GM18498 (cell line): ENCODE measurements at regions not wholly inside any gene's neighbourhood (a gene's known extent, or its start where the extent isn't known, plus 50 kb on each side); places are given as distances from the start of the nearest gene placed in this dataset.
"Not testable (repeated sequence)": the region's sequence is repeated elsewhere in the genome, so short reads cannot be mapped to it uniquely, and the experiment has no call there.

Experiments
- ATAC-seq: cut with Tn5 transposase; IDR thresholded peaks from one replicate; pipeline ENCODE4 v1.9.1; 2021; ENCODE audit warnings: mild to moderate bottlenecking, moderate library complexity; ENCODE audit not compliant: unreplicated experiment

DNA sequence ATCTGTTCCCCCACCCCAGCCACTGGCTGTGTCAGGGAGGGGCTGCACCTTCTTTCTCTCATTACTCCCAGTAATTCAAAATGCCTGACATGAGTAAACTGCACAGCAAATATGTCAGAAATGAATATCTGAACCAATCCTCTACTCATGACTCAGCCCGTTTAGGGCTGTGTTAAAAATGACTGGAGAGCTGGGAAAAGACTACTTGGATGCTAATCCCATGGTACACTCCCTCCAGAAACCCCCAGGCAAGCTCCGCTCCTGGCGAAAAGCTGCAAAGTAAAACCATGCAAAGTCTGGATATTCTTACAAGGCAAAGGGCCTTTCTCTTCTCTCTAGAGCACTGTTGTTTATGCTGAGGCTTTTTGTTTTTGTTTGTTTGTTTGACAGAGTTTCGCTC, 448.1 kb upstream of the DYNLRB2 start:
- no peak for ATAC-seq

DNA sequence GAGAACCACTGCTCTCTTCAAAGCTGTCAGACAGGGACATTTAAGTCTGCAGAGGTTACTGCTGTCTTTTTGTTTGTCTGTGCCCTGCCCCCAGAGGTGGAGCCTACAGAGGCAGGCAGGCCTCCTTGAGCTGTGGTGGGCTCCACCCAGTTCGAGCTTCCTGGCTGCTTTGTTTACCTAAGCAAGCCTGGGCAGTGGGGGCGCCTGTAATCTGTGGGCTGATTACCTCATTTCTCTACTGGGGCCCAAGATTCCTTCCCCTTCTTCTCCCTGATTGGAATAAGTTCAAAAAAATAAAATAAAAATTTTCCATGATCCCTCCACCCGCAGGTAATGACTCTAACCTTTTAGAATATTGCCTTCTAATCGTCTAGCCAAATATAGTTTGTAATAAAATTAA, 449.3 kb upstream of the DYNLRB2 start:
- not testable (repeated sequence) for ATAC-seq

DNA sequence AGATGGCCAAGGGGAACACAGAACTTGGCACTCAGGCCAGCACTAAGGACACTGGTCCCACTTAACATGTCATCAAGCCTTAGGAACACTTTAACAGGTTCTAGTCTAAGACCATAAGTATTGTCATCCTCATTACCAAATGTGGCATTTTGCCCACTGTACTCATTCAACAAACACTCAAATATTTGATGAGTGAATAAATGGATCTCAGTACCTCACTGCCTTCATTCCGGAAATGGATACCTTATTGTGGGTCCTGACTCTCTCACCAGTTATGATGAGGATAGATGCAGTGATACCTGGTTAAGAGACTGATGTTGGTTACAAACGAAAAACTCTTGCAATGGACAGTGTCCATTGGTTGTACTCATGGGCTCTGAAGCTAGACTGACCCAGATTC, 455.2 kb upstream of the DYNLRB2 start:
- ATAC-seq, result no peak

DNA sequence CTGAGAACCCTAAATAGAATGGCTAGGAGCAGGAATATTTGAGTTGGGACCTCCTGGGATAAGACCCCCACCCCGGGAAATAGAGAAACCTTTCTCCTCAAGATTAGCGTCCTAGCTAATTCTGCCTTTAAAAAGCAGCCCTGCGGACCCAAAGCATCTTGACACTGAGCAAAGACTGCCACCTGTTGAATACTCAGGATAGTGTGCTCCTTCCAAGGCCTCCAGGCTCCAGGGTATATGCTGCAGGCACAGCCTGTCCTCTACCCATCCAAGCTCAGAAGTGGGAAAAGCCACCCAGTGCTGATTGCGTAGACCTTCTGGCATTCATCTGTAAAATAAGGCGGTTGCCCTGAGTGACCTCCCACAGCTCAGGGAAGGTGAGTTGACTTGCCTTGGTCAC, 456.2 kb upstream of the DYNLRB2 start:
- no peak for ATAC-seq

DNA sequence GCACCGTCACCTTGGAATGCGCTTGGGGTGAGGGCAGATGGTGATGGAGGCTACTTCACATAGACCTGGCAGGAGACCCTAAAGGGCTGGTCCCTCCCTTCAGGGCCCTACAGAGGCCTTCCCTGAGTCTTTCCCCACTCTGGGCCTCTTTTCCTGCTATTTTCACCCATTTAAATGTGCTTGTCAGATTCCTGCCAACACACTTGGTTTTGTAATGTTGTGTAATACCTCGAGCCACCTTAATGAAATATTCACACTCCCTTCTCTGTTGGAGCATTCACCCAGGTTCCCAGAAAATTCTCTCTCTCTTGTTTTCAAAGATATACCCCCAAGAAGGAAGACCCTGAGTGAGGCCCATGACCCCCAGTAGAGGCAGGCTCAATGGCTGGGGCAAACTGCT, 456.6 kb upstream of the DYNLRB2 start:
- ATAC-seq, result no peak

DNA sequence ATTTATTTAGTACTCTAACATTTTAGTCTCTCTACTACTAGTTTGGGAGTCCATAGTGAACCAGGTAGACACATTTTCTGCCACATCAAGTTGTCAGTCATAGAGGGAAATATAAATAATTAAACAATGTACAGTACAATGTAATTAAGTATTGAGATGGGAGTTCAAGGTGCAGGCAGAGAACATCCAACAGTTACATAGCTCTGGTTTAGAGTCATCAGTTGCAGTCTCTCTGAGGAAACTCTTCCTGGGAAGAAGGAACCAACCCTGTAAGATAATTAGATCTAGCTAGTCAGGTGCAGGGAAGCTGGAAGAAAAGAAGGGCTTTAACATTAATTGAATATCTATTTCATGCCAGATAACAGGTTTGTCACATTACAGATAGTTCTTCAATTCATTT, 457.9 kb upstream of the DYNLRB2 start:
- no peak for ATAC-seq

DNA sequence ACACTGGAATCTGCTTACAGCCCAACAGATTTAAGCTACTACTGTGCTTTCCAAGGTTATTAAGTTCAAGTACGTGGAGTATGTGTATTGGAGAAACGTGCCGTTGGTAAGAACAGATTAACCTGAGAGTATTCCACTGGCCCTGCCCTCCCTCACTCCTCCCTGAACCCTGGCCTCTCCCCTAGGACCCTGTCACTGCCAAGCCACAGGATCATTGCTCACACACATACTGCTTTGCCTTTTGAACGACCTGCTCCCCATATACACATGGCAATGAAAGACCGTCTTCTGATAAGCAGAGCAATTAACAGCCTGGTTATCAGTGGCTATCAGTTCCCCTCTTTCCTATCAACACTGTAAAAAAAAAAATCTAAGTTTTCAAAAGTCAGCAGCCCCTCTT, 458.9 kb upstream of the DYNLRB2 start:
- no peak for ATAC-seq

DNA sequence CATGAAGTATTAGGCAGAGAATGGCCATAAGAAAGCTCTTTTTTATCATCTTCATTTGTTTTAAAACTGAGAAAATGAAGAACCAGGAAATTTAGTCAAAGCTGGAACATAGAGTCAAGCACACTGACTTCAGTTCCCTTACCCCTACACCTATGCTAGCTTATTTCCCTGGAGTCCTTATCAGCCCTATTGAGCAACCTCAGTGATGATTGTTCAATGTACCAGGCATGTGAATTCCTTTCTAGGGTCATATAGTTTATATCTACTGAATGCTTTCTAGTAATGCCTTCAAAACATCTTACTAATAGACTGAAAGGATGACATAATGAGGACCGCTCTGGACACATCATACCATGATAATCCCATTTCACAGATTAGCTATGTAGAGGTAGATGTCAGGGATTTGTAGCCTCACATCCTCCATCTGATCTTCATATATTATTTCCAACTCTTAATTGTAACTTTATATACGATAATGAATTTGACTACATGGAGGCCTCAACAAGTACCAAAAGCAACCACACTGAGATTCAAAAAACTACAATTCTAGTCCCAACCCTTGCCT, 460.4 kb upstream of the DYNLRB2 start:
- ATAC-seq, result no peak

DNA sequence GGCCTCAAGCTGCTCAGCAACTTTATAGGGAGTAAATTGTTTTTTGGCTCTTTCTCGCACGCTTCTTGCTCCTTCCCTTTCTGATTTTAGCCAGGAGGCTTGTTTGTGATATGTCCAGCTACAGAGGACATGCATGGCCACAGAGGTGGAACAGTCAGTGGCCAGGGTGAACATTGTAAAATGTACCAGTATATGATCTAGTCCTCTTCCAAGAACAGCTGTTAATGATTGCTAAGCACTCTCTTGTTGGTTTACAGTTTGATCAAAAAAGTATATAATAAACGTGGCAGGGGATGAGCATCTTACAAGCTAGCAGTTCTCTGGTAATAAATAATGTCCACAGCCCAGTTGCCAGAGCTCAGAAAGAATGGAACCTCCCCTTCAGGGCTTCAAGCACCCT, 461.7 kb upstream of the DYNLRB2 start:
- no peak for ATAC-seq

DNA sequence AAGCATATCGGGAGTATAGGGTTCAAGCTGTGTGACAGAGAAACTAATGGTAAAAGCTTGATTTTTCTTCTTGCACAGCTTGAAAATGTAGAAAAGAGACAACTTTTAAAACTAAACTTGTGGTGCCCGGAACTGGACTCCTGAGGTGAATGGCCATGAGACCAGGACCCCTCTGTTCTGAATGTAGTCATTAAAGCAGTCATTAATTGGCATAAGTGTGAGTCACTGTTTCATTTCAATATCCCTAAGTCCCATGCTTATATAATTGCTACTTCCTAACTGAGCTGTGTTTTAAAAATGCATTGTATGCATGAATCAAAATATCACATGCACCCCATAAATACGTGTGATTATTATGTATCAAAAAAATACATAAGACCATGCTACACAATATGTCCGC, 463.1 kb upstream of the DYNLRB2 start:
- no peak for ATAC-seq

DNA sequence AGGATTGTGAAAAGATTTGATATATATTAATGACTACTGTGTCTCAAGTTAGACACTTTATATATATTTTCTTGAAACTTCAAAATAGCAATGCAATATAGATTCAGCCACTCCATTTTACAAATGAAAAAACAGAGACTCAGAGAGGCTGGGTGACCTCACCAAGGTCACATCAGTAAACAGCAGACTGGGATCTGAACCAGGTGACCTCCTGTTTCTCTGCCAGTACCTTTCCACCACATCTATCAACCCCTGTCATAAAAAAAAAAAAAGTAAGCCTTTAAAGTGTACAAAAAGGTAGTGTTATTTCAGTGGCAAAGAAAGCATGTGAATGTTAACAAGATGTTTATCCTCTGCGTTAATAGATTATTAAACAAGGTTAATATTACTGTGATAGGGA, 466.5 kb upstream of the DYNLRB2 start:
- no peak for ATAC-seq

DNA sequence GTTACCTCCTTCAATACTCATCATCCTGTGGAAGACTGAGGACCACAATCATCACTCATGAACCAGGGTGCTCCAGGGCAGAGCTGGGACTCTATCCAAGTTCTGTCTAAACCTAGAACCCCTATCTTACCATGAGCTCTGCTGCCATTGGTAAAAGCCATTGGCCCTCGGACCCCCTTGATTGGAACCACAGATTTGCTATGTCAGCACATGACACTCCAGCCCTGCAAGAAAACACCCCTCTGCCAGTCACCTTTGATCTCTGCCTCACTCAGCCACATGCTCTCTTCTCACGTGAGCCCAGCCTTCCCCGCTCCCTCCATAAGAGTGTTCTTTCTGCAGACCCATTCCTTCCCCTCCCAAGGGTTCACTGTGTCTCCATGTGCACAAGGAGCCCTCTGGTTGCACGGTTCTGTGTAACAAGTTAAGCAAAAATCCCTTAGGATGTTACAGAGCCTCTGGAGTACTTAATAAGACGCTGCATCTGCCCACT, 468.8 kb upstream of the DYNLRB2 start:
- ATAC-seq, result no peak

DNA sequence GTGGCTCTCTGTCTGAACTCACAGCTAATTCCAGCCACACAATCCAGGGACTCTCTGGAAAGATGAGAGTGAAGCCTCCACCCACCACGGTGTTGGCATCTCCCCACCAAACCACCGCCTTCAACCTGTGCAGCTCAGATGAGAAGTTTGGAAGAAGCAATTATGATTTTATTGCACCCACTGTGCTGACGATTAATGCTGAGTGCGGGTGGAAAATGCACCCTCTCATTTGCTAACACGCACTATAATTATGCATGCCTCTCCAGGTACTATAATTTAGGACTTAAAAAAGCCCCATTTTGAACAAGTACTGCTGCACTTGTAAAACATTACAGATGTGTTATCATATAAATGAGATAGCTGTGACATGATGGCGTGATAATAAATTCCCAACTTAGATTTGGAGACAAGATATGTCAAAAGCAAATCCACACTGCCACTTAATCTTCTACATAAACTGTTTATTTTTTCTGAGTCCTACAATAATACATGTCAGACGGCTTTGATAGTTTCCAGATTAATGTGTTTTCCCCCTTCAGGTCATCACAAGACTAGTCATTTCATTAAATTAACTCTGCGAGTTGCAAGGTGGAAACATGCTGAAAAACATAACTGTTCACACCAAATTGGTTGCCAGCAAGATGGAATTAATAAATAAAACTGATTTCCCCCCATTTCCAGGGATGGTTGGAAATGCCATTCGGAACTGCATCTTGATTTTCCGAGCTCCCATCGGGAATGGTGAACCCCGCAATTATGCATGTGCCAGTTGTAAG, 466.5 kb upstream of the MAF start:
- no peak for ATAC-seq

DNA sequence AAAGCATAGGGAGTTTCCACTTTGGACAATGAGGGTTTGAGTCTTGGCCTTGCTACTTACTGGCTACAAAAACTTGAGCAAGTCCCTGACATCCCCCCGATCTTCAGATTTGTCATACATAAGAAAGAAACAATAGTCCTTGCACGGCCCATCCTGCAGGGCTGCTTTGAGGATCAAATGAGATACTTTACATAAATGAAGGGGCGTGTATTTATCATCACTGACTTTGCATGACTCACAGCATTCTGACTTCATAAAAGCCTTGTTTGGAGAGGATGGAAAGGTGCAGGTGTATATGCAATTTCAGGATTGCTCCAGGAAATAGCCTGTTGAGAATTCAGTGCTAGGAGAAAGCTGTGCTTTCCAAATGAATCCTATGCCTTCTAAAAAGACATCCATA, 465.0 kb upstream of the MAF start:
- ATAC-seq, result no peak

DNA sequence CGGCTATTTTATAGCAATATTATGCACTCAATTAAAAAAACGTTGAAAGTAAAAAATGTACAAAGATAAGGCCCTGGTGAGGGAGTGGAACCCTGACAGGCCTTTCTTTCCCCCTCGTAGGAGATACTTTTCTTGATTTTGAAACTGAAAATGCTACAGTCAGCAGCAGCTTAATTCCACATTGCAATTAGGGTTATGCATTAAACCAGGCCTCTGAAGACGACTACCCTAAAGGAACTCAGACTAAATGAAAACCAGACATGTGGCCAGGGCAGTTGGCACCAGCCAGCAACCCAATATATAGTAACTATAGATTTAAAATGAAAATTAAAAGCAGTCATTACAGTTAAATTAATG, 463.2 kb upstream of the MAF start:
- ATAC-seq, result no peak

DNA sequence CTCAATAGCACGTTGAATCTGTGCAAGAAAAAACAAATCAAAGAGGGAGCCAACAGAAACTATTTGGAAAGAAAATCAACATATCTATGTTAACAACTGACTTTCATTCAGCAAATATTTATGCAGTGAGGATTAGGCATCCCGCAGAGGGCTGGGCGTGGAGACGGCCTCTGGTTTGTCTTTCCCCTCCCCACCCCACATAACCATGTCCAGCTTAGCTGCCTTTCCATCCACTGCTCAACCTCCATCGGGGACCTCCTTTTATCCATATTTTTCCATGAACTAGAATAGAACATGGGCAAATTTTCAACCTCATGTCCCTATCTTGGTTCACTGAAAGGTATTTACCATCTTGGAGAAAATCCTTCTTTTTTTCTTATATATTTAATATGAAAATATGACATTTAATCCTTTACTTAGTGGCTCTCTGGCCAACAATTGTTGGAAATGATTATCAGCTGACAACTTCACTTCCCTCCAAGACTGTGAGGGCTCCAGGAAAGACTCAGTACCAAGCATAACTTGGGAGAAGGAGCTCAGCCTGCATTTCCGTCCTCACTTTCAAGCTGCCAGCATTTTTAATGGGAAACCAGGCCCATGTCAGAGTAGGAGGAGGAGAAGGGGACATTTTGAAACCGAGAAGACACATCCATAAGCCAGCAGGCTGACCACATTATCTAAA, 462.6 kb upstream of the MAF start:
- no peak for ATAC-seq

DNA sequence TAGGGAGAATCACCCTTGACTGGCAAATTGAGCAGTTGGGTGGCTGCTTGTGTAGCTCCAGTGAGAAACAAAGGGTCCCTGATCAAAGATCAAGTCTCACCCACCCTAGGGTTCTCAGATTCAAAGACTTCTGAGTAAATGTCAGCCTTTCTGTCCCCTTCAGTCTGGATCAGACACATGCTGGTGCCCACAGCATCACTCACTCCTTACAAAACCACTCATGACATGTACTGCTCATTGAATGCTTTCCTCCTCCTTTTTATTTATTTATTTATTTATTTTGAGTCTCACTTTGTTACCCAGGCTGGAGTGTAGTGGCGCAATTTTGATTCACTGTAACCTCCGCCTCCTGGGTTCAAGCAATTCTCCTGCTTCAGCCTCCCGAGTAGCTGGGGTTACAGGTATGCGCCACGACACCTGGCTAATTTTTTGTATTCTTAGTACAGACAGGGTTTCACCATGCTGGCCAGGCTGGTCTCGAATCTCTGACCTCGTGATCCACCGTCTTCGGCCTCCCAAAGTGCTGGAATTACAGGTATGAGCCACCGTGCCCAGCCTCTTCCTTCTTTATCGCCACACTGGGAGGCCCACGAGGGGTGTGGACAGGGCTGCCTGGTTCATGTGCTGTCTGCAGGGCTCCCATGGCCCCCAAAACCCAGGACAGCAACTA, 462.0 kb upstream of the MAF start:
- no peak for ATAC-seq

DNA sequence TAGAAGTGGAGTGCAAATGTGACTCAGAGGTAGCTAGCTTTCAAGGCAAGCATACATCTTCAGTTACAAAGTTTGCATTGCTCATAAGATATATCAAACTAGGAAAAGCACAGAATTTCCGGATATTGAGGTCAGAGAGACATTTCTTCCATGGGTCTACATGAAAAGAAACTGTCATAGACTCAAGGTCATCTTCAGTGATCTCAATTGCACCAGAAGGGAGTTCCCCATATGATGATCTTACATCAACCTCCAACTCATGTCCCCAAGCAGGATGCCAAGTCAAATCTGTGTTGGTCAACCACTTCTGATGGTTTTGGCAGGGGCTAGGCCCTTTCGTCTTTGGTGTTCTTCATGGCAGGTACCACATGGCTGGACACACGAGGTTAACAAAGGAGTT, 459.9 kb upstream of the MAF start:
- no peak for ATAC-seq

DNA sequence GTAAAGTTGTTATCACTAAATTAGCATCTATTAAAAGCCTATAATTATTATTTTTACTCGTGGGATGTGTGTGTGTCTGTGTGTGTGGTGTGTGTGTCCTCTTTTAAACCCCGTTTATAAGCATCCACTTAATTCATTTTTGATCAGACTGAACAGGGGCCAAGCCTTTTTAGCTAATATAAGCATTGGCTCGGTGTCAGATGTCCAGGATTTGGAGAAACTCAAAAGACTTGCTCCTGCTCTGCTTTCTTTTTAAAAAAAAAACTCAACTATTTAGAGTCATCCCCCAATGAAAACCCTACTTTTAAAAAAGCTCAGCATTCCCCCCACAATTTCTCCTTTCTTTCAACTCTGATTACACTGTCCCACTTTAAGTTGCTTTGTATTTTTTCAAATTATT, 459.3 kb upstream of the MAF start:
- ATAC-seq, result no peak

DNA sequence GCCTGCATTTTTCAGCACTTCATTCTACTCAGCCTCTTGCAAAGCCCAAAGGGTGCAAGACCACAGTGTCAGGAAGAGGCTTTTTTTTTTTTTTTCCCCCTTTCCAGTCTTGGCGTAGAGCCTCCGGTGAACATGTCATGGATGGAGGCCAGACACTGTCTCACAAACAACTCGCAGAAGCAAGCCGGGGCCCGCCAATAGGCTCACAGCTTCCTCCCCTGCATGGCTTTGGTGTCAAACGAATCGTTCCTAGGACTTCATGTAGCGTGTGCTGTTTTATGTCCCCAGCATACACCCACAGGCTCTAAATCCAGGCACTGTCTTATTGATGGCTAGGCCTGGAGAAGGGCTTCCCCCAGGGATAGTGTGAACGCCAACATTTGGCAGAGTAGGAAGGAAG, 457.7 kb upstream of the MAF start:
- ATAC-seq, result no peak

DNA sequence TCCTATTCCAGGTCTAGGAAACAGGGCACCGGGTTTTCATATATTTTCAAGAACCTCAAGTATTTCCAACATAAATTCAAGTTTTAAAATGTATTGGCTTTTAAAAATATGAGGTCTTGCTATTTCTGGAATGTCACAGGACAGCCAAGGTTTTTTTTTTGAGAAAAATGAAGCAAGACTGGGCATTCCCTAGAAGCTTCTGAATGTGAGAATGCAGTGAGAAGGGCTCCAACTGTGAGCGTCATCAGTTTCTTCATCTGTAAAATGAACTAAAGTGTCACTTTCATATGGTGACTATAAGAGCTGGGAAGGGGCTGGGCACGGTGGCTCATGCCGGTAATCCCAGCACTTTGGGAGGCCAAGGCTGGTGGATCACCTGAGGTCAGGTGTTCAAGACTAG, 455.8 kb upstream of the MAF start:
- no peak for ATAC-seq

DNA sequence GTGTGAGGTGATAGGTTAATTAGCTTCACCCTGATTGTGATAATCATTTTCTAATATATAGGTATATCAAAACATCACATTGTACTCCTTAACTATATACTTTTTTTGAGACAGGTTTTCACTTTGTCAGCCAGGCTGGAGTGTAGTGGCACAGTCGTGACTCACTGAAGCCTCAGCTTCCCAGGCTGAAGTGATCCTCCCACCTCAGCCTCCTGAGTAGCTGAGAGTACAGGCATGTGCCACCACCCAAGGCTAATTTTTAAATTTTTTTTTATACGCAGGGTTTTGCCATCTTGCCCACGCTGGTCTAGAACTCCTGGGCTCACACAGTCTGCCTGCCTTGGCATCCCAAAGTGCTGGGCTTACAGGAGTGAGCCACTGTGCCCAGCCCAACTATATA, 455.3 kb upstream of the MAF start:
- ATAC-seq, result no peak
